Memory B cell (primary cell): ENCODE measurements at regions not wholly inside any gene's neighbourhood (a gene's known extent, or its start where the extent isn't known, plus 50 kb on each side); places are given as distances from the start of the nearest gene placed in this dataset.

Experiments
- ATAC-seq: fragments of 150-1000 bp; cut with Tn5 transposase; 2 replicates; pipeline ENCODE4 v1.10.0; 2021; ENCODE audit warnings: low read depth, mild to moderate bottlenecking, moderate library complexity
- DNase-seq, 2 donors: peaks; one replicate each; pipeline ENCODE4 v3.0.0; 2022; ENCODE audit warnings: low spot score in 2 of 2
- H3K27ac Mint-ChIP-seq: one replicate; pipeline ENCODE4 v1.8.0; 2022; ENCODE audit warnings: mild to moderate bottlenecking, moderate library complexity, mixed read lengths
- H3K27me3 Mint-ChIP-seq: one replicate; pipeline ENCODE4 v1.8.0; 2022; ENCODE audit warnings: mixed read lengths
- H3K36me3 Mint-ChIP-seq: one replicate; pipeline ENCODE4 v1.8.0; 2022; ENCODE audit warnings: mild to moderate bottlenecking, mixed read lengths
- H3K4me1 Mint-ChIP-seq: one replicate; pipeline ENCODE4 v1.8.0; 2022; ENCODE audit warnings: mixed read lengths
- H3K4me3 Mint-ChIP-seq: one replicate; pipeline ENCODE4 v1.8.0; 2022; ENCODE audit warnings: mild to moderate bottlenecking, moderate library complexity, mixed read lengths
- H3K9me3 Mint-ChIP-seq: one replicate; pipeline ENCODE4 v1.8.0; 2022; ENCODE audit warnings: mixed read lengths

DNA sequence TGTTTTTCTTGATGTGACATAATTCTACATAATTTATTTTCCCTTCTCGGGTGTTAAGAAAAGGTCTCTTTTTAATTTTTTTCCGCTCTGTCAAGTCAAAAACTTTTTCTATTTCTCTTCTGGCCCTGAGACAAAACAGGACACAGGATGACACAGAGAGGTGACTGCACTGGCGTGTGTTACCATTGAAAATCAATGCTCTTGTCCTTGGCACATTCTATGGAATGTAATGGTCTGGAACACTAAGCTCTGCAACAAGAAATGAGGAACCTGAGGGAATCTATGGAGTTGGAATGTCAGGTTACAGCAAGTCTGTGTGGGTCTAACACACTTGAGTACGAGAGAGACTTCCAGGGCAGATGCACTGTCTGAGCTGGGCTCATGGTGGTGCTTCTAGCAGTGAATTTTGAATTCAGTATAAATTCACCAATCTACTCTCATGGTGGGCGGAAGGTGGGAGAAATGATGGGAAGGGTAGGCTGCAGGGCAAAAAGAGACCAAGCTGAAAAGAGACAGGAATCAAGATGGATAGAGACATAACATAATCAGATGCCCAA is 508.3 kb downstream of the TUSC7 start:
- DNase-seq: no peak
- H3K27ac Mint-ChIP-seq: no peak overlapping the region

DNA sequence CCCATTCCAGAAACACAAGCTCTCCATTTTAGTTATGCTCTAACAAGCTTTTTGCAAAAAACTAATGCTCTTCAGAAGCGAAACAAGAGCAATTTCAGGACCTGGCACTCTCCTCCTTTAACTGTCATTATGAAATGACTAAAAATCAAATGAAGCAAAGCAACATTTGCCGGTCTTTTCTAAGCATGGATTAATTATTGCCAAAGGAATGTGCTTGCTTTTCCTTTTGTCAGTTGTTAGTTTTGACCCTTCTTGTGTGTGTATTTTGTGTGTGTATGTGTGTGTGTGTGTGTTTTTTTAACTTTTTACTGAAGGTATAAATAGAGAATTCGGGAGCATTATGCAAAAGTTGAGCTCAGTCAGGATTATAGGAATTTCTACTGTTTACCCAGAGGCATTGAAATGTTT is 509.1 kb downstream of the TUSC7 start:
- Mint-ChIP-seq H3K27me3 (no peaks in the 10 kb centered on the region), H3K4me3 (no peak overlapping the region), H3K9me3 (no peaks in the 10 kb centered on the region), H3K4me1 (no peaks in the 10 kb centered on the region), H3K27ac (no peak overlapping the region), H3K36me3 (no peaks in the 10 kb centered on the region)
- no peak for DNase-seq
- ATAC-seq: no peak

More for the DNA sequence above, 508.3 kb downstream of the TUSC7 start:
- Mint-ChIP-seq H3K27me3 (no peaks in the 10 kb centered on the region), H3K4me3 (no peak overlapping the region), H3K4me1 (no peaks in the 10 kb centered on the region), H3K9me3 (no peaks in the 10 kb centered on the region), H3K36me3 (no peaks in the 10 kb centered on the region)
- ATAC-seq: no peak

DNA sequence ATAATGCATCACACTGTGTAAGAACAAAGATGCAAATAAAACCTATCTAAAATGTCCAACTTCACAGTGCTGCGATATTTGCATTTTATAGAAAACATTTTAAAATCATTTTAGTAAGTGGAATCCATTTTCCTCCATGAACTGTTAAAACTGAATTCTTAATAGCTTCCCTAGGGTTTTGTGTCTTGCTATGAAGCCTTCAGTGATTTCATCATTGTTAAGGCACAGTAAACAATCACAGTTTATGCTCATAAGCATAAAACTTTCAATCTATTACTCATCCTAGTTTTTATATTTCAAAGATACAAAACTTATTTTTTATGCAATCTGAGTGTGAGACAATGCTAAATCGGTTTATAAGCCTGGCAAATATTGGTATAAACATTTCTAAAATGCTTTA is 509.7 kb downstream of the TUSC7 start:
- Mint-ChIP-seq H3K9me3 (no peaks in the 10 kb centered on the region), H3K4me1 (no peaks in the 10 kb centered on the region), H3K27me3 (no peaks in the 10 kb centered on the region), H3K36me3 (no peaks in the 10 kb centered on the region), H3K27ac (no peak overlapping the region), H3K4me3 (no peak overlapping the region)
- no peak for DNase-seq
- ATAC-seq: no peak

DNA sequence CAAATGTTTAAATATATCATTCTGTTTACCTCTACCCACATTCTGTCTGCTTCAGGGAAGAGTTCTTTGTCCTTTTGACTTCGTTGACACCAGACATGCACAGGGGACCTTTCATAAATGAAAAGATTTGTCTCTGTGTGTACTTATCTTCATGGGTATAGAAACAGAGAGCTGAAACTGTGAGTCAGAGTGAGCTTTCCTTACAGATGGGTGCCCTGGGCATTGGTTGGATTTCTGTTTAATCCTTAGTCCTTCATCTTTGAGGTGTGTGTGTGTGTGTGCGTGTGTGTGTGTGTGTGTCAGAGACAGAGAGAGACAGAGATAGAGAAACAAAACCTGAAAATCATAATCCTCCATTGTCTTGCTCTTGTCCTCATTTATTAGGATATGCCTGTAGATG is 517.4 kb downstream of the TUSC7 start:
- no peak for DNase-seq
- Mint-ChIP-seq H3K9me3 (peaks cover 4% of the 10 kb centered on the region), H3K4me3 (no peak overlapping the region), H3K27ac (no peak overlapping the region), H3K4me1 (no peaks in the 10 kb centered on the region), H3K27me3 (peaks cover 1% of the 10 kb centered on the region), H3K36me3 (no peaks in the 10 kb centered on the region)
- no peak for ATAC-seq

DNA sequence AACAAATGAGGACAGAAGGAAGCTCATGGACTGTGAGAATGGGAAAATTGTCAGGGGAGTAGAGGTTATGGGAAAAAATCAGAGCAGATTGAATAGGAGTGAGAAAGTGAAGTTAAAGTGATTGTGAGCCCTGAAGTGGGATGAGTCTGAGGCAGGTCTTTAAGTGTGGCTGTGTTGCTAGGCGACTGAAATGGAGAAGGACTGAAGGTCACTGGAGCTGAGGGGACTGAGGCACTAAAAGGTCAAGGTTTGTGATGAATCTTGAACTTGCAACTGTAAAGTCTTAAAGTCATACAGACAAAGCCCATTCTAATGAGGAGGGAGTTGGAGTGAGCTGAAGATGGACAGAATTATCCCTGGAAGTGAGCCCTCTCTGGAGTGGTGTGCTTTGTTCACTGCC is 518.9 kb downstream of the TUSC7 start:
- Mint-ChIP-seq H3K4me3 (no peak overlapping the region), H3K27ac (no peak overlapping the region), H3K36me3 (no peaks in the 10 kb centered on the region), H3K4me1 (no peaks in the 10 kb centered on the region), H3K9me3 (peaks cover 4% of the 10 kb centered on the region), H3K27me3 (peaks cover 1% of the 10 kb centered on the region)
- ATAC-seq (no peak), DNase-seq (no peak)

DNA sequence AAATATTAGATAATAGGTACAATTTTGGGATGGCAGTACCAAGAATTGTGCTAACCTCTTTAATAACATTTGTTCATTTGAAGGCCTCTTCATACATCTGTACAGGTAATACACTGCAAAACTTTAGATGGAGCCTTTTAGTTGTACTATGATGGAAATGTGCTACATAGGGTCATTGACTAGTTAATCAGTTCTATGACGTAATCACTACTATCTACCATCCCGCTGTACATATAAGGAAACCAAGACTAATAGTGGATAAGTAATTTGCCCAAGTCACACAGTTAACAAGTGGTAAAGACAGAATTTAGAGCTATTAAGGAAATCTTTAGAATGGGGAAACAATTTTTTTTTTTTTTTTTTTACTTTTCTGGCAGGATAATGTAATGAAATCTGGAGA is 521.3 kb downstream of the TUSC7 start:
- H3K4me3 Mint-ChIP-seq: no peak overlapping the region
- no peak for ATAC-seq
- no peaks in the 10 kb centered on the region for H3K36me3 Mint-ChIP-seq
- H3K27ac Mint-ChIP-seq: no peak overlapping the region
- peaks cover 1% of the 10 kb centered on the region for H3K27me3 Mint-ChIP-seq
- no peak for DNase-seq
- peaks cover 4% of the 10 kb centered on the region for H3K9me3 Mint-ChIP-seq
- no peaks in the 10 kb centered on the region for H3K4me1 Mint-ChIP-seq

DNA sequence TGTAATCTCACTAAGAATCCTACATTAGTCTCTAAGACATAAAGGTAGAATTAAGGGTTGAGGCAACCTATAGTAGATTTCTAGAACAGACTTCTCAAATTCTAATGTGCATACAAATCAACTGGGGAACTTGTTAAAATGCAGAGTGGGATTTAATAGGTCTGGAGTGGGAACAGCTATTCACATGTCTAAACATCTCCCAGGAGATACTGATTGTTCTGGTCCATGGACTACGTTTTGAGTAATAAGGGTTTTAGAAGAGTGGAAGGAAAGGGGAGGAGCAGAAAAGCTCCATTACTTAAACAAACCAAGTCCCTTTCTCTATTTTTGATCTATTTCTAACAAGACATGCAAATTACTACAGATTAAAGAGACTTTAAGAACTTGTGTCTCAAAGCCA is 524.8 kb downstream of the TUSC7 start:
- Mint-ChIP-seq H3K36me3 (no peaks in the 10 kb centered on the region), H3K9me3 (peaks cover 4% of the 10 kb centered on the region), H3K4me3 (no peak overlapping the region), H3K4me1 (no peaks in the 10 kb centered on the region), H3K27ac (no peak overlapping the region), H3K27me3 (peaks cover 3% of the 10 kb centered on the region)
- DNase-seq (no peak), ATAC-seq (no peak)

DNA sequence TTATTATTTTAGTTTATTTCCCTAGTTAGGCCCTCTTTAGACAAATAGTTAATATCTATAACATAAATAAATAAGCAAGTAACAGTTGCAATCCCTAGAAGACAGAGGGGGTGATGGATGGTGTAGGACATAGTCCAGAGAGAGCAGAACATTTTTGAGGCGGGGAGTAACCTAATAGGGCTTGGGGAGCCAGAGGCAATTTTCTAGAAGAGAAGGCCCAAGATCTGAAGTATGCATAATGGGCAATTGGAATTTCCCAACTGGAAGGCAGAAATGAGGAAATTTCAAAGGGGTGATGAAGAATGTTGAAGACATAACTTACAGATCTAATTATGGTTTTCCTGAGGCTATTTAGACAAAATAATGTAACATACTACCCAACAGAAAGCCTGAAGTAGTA is 525.7 kb downstream of the TUSC7 start:
- H3K4me1 Mint-ChIP-seq: no peaks in the 10 kb centered on the region
- peaks cover 2% of the 10 kb centered on the region for H3K9me3 Mint-ChIP-seq
- H3K4me3 Mint-ChIP-seq: no peak overlapping the region
- no peak for ATAC-seq
- H3K27ac Mint-ChIP-seq: no peak overlapping the region
- H3K36me3 Mint-ChIP-seq: no peaks in the 10 kb centered on the region
- no peak for DNase-seq
- peaks cover 4% of the 10 kb centered on the region for H3K27me3 Mint-ChIP-seq

DNA sequence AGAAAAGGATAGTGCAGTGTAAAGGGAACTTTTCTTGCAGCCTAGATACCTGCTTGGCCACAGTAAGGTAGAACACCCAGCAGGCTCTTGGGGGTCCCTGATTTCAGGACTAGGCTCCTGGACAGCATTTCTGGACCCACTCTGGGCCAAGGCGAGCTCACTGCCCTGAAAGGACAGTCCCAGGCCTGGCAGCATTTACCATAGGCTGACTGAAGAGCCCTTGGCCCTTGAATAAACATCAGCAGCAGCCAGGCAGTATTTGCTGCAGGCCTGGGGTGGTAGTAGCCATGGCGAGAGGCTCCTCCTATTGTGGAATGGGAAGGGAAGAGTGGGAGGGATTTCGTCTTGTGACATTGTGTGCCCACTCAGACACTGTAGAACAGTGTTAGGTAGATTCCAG is 529.2 kb downstream of the TUSC7 start:
- Mint-ChIP-seq H3K27ac (no peak overlapping the region), H3K9me3 (no peaks in the 10 kb centered on the region), H3K4me1 (no peaks in the 10 kb centered on the region), H3K36me3 (no peaks in the 10 kb centered on the region), H3K4me3 (no peak overlapping the region), H3K27me3 (peaks cover 4% of the 10 kb centered on the region)
- ATAC-seq: no peak
- DNase-seq: no peak

DNA sequence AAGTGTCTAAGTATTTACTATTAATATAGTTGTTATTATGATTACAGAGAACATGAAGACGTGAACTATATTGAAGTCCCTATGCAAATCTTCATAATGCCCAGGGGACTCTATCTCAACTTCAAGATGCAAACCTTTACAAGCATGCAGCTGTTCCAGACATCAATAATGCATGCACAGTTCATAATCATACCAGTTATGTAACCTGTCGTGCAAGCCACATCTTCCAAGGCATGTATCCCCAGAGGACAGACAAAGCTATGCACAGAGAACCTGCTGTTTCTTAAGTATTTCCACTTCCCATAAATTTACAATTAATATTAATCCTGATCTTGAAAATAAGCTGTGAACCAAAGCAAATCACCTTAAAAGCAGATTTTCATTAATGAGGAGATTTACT is 534.1 kb downstream of the TUSC7 start:
- no peaks in the 10 kb centered on the region for H3K9me3 Mint-ChIP-seq
- DNase-seq (no peak), ATAC-seq (no peak)
- no peak overlapping the region for H3K4me3 Mint-ChIP-seq
- peaks cover 2% of the 10 kb centered on the region for H3K27me3 Mint-ChIP-seq
- no peaks in the 10 kb centered on the region for H3K36me3 Mint-ChIP-seq
- H3K27ac Mint-ChIP-seq: no peak overlapping the region
- H3K4me1 Mint-ChIP-seq: peaks cover 4% of the 10 kb centered on the region

DNA sequence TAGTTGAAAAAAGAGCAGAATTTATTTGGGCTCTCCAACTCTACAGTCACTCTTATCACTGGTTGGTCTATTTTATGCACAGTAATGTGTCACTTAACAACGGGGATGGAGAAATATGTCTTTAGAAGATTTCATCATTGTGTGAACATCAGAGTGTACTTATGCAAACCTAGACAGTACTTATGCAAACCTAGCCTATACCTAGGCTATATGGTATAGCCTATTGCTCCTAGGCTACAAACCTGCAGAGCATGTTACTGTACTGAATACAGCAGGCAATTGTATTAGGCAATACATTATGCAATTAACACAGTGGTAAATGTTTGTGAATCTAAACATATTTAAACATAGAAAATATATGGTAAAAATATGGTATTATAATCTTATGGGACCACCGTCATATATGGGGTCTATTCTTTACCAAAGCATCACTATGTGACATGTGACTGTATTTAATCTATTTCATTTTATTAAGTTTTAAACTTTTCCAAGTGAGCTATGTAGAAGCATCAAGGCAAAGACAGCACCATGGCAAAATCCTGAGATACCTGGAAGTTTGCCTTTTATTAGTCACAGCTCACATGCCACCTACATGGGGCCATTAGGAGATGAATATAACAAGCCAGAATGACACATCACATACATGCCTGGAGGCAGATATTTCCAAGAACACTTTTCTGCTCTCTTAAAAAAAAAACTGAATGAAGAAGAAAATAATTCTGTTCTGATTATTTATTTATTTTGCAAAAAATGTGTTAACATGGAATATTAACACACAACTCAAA is 537.4 kb downstream of the TUSC7 start:
- ATAC-seq (no peak), DNase-seq (no peak)
- no peak overlapping the region for H3K4me3 Mint-ChIP-seq
- no peaks in the 10 kb centered on the region for H3K27me3 Mint-ChIP-seq
- H3K36me3 Mint-ChIP-seq: no peaks in the 10 kb centered on the region
- H3K4me1 Mint-ChIP-seq: peaks cover 4% of the 10 kb centered on the region
- no peak overlapping the region for H3K27ac Mint-ChIP-seq
- no peaks in the 10 kb centered on the region for H3K9me3 Mint-ChIP-seq

DNA sequence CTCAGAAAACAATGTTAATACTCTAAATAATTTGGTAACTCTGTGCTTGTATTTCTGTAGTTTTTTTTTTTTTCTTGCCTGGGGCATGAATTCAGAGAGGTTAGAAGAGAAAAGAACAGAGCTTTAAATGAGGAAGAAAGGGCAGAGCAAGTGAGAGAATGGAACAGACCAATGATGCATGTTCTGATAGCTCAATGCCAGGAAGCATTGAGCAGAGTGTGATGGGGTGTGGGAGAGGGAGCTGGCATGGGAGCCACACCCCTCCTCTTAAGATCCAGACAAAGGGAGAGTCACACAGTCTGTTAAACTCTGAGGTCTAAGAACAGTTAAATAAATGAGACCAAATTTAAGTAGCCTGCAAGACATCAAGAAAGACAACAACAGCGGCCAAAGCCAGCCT is 538.6 kb downstream of the TUSC7 start:
- H3K4me3 Mint-ChIP-seq: no peak overlapping the region
- no peaks in the 10 kb centered on the region for H3K36me3 Mint-ChIP-seq
- no peak for DNase-seq
- H3K27me3 Mint-ChIP-seq: no peaks in the 10 kb centered on the region
- no peaks in the 10 kb centered on the region for H3K9me3 Mint-ChIP-seq
- H3K27ac Mint-ChIP-seq: no peak overlapping the region
- ATAC-seq: no peak
- H3K4me1 Mint-ChIP-seq: peaks cover 4% of the 10 kb centered on the region

DNA sequence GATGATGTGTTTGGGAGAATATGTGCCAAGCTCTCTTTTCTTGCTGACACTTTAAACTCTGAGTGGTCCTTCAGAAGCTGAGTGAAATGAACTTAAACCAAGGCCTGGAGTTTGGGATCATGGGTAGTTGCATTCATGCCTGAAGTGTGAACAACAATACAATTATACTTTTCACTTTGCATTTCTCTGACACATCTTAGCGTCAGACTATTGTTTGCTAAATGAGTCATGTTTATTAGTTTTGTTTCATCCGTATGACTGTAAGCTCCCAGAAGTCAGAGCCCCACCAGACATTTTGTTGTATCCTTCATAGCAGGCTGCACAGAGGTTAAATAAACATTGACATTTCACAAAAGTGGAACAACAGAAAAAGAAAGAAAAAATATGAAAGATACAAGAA is 542.6 kb downstream of the TUSC7 start:
- Mint-ChIP-seq H3K4me3 (no peak overlapping the region), H3K27ac (no peak overlapping the region), H3K36me3 (no peaks in the 10 kb centered on the region), H3K27me3 (no peaks in the 10 kb centered on the region), H3K4me1 (no peaks in the 10 kb centered on the region), H3K9me3 (no peaks in the 10 kb centered on the region)
- ATAC-seq (no peak), DNase-seq (no peak)

DNA sequence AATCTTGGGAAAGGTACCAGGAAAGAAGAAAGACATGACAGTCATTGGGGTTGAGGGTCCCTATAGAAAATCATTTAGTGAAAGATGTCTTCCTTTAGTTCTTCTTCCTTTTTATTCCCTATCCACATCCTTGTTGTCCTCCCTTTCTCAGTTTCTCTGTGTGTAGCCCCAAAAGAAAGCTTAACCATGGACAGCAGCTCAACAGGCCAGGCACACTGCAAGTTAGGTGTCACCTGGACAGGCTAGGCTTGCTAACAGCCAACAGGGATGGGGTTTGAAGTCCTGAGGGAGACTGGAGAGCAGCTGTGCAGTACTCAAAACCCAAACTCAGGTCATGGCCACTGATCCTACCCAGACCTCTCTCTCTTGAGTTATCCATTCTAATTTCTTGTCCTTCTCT is 543.1 kb downstream of the TUSC7 start:
- H3K4me3 Mint-ChIP-seq: no peak overlapping the region
- no peak overlapping the region for H3K27ac Mint-ChIP-seq
- no peaks in the 10 kb centered on the region for H3K9me3 Mint-ChIP-seq
- ATAC-seq (no peak), DNase-seq (no peak)
- H3K4me1 Mint-ChIP-seq: no peaks in the 10 kb centered on the region
- no peaks in the 10 kb centered on the region for H3K27me3 Mint-ChIP-seq
- no peaks in the 10 kb centered on the region for H3K36me3 Mint-ChIP-seq

DNA sequence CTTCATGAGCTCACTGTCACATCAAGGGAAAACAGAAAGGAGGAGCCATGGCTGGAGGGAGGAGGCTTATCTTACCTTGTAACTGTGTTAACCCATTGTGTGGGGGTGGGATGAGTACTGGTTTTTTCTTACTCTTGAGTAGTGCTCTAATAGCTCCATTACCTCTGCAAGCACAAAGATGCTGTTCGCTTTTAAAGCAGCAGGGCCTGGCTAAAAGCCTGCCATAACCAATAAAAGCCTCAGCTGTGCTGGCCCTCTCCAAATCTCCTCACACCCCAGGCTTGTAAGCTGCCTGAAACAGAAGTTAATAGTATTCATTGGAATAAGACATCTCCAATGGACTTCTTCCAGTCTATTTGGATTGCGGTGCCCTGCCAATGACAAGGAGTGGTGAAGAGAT is 544.1 kb downstream of the TUSC7 start:
- H3K9me3 Mint-ChIP-seq: no peaks in the 10 kb centered on the region
- no peaks in the 10 kb centered on the region for H3K4me1 Mint-ChIP-seq
- DNase-seq: no peak
- H3K36me3 Mint-ChIP-seq: no peaks in the 10 kb centered on the region
- H3K27me3 Mint-ChIP-seq: no peaks in the 10 kb centered on the region
- H3K4me3 Mint-ChIP-seq: no peak overlapping the region
- no peak overlapping the region for H3K27ac Mint-ChIP-seq
- no peak for ATAC-seq
